Endothelial cell of umbilical vein (primary cell): ENCODE measurements at regions not wholly inside any gene's neighbourhood (a gene's known extent, or its start where the extent isn't known, plus 50 kb on each side); places are given as distances from the start of the nearest gene placed in this dataset.

ENCODE experiments used
- BruUV-seq: library from RNA; stranded (reverse); fragments of 400-500 nt; replicated peaks from 2 replicates; lab custom pipeline; 2021; lab: Mats Ljungman, UMichigan
- CTCF ChIA-PET: fragments of 300-600, 350-600 bp; sonication (Branson Sonifier 250); formaldehyde crosslinking; loops from one replicate; lab custom pipeline; 2021; ENCODE audit warnings: antibody characterized with exemption, inconsistent platforms; lab: Charles Lee
- POLR2A ChIA-PET: fragments of 300-600, 350-600 bp; sonication (Branson Sonifier 250); formaldehyde crosslinking; loops from one replicate; lab custom pipeline; 2021; ENCODE audit warnings: antibody characterized with exemption, inconsistent platforms; lab: Charles Lee
- DNase-seq: peaks from one replicate; pipeline ENCODE4 v3.0.0-alpha.2; 2011; ENCODE audit warnings: low read depth, low spot score
- FAIRE-seq: peaks from 2 replicates; lab custom pipeline; 2011; peaks lifted over from hg19 to GRCh38; lab: Jason Lieb, UNC
- H2AFZ ChIP-seq: 2 replicates; pipeline ENCODE4 v1.6.0; 2012; ENCODE audit warnings: low read depth, low read length, control low read depth, inconsistent platforms
- H3K27ac ChIP-seq: 2 replicates; pipeline ENCODE4 v1.5.1; 2011; ENCODE audit warnings: low read depth, mild to moderate bottlenecking, control low read depth, low read length, moderate library complexity; ENCODE audit not compliant: insufficient read depth
- H3K27me3 ChIP-seq, 2 experiments: 2 replicates each; pipeline versions ENCODE4 v1.6.0 to v1.6.1; 2011; ENCODE audit warnings: low read length in 2 of 2, mixed read lengths in 1 of 2; ENCODE audit not compliant: control insufficient read depth in 2 of 2, insufficient read depth in 2 of 2
- H3K36me3 ChIP-seq, 2 experiments: 2 replicates in 1 of 2; 3 replicates in 1 of 2; pipeline ENCODE4 v1.5.1; 2011; ENCODE audit warnings: low read length in 2 of 2, mild to moderate bottlenecking in 1 of 2, moderate library complexity in 1 of 2; ENCODE audit not compliant: control insufficient read depth in 2 of 2, insufficient read depth in 2 of 2; ENCODE audit errors: extremely low read depth in 1 of 2
- H3K4me1 ChIP-seq: 3 replicates; pipeline ENCODE4 v1.5.1; 2011; ENCODE audit warnings: mild to moderate bottlenecking, low read length; ENCODE audit not compliant: control insufficient read depth, insufficient read depth; ENCODE audit errors: extremely low read depth
- H3K4me2 ChIP-seq: 2 replicates; pipeline ENCODE4 v1.6.1; 2011; ENCODE audit warnings: low read length, control low read depth, mixed read lengths; ENCODE audit not compliant: insufficient read depth
- H3K4me3 ChIP-seq, 3 experiments: fragments of 200-600 bp in 1 of 3; sonication (generic), shearing (Covaris generic) in 1 of 3; replicated peaks in 1 of 3; 2 replicates each; pipeline ENCODE4 v1.5.1; 2011 to 2016; ENCODE audit warnings: control low read depth in 3 of 3, low read length in 3 of 3, mild to moderate bottlenecking in 2 of 3, inconsistent platforms in 1 of 3, low read depth in 1 of 3, moderate library complexity in 1 of 3; ENCODE audit not compliant: insufficient read depth in 1 of 3
- H3K79me2 ChIP-seq: 2 replicates; pipeline ENCODE4 v1.6.0; 2012; ENCODE audit warnings: low read length, inconsistent platforms; ENCODE audit not compliant: control insufficient read depth, insufficient read depth
- H3K9ac ChIP-seq: replicated peaks from 2 replicates; pipeline ENCODE3; 2011; ENCODE audit warnings: low read length, control low read depth; ENCODE audit not compliant: insufficient read depth; ENCODE audit errors: extremely low read depth
- H3K9me1 ChIP-seq: replicated peaks from 3 replicates; pipeline ENCODE4 v1.6.0; 2011; ENCODE audit warnings: mild to moderate bottlenecking, low read length; ENCODE audit not compliant: control insufficient read depth, insufficient read depth; ENCODE audit errors: extremely low read depth
- H3K9me3 ChIP-seq: replicated peaks from 2 replicates; pipeline ENCODE4 v1.5.1; 2012; ENCODE audit warnings: low read length, inconsistent platforms; ENCODE audit not compliant: control insufficient read depth, insufficient read depth
- H4K20me1 ChIP-seq: replicated peaks from 2 replicates; pipeline ENCODE3; 2011; ENCODE audit warnings: mild to moderate bottlenecking, low read length; ENCODE audit not compliant: control insufficient read depth, insufficient read depth; ENCODE audit errors: extremely low read depth
- CTCF ChIP-seq, 2 donors: IDR thresholded peaks; 1 replicate in 1 of 2; 2 replicates in 1 of 2; pipeline ENCODE4 v1.5.1; 2011; ENCODE audit warnings: low read length in 2 of 2, mild to moderate bottlenecking in 2 of 2, moderate library complexity in 2 of 2, control low read depth in 1 of 2, inconsistent platforms in 1 of 2, low read depth in 1 of 2; ENCODE audit not compliant: insufficient read depth in 1 of 2; ENCODE audit errors: extremely low read depth in 1 of 2
- EZH2 ChIP-seq: IDR thresholded peaks from 2 replicates; pipeline ENCODE4 v1.6.1; 2012; ENCODE audit warnings: borderline replicate concordance, low read depth, mild to moderate bottlenecking, moderate library complexity, low read length, inconsistent platforms; ENCODE audit not compliant: severe bottlenecking
- FOS ChIP-seq: IDR thresholded peaks from 2 replicates; pipeline ENCODE4 v1.6.1; 2011; ENCODE audit warnings: mild to moderate bottlenecking, low read length, moderate library complexity, borderline replicate concordance; ENCODE audit not compliant: insufficient read depth
- GATA2 ChIP-seq: IDR thresholded peaks from 2 replicates; pipeline ENCODE4 v1.7.0; 2011; ENCODE audit warnings: low read depth, mild to moderate bottlenecking, moderate library complexity, mixed read lengths, low read length; ENCODE audit not compliant: insufficient read length, insufficient read depth
- JUN ChIP-seq: IDR thresholded peaks from 2 replicates; pipeline ENCODE4 v1.6.1; 2011; ENCODE audit warnings: borderline replicate concordance, low read depth; ENCODE audit not compliant: insufficient read length, insufficient read depth
- MAX ChIP-seq: IDR thresholded peaks from 2 replicates; pipeline ENCODE4 v1.6.1; 2011; ENCODE audit not compliant: insufficient read depth, insufficient read length
- MYC ChIP-seq: IDR thresholded peaks from one replicate; pipeline ENCODE4 v1.6.1; 2011; ENCODE audit warnings: mild to moderate bottlenecking, low read depth, low read length
- POLR2A ChIP-seq: IDR thresholded peaks from 2 replicates; pipeline ENCODE4 v1.6.1; 2012; ENCODE audit warnings: low read depth, mild to moderate bottlenecking, control low read depth, low read length
- POLR2AphosphoS5 ChIP-seq: IDR thresholded peaks from 2 replicates; pipeline ENCODE4 v1.6.1; 2012; ENCODE audit warnings: low read depth, mild to moderate bottlenecking, control low read depth, low read length, moderate library complexity; ENCODE audit not compliant: insufficient read depth
- dilution Hi-C: fragments of 300-500 bp; cut with MboI; formaldehyde crosslinking; loops from one replicate; pipeline ENCODE4 v1.15.0; 2019; ENCODE audit warnings: low sequenced_read_pairs; ENCODE audit not compliant: extremely low pct_ligation_motif_present
- intact Hi-C: fragments of 100-400 bp; cut with micrococcal nuclease; formaldehyde crosslinking; loops from one replicate; pipeline ENCODE4 v1.10.0; 2022

GRCh38 chr18:31233621-31234275 is 71.1 kb upstream of the DSC1 start:
- no TSS peak for BruUV-seq
- ChIA-PET CTCF (no interaction called here), POLR2A (no interaction called here)
- dilution Hi-C loops, result no loop called here
- no peaks in the 10 kb centered on the region for H3K27me3 ChIP-seq
- no peak overlapping the region for H3K9ac ChIP-seq
- H3K9me1 ChIP-seq, result no peaks in the 10 kb centered on the region
- H3K4me3 ChIP-seq, result no peak overlapping the region
- FAIRE-seq, result no peak
- no peaks in the 10 kb centered on the region for H3K9me3 ChIP-seq
- no peaks in the 10 kb centered on the region for H3K36me3 ChIP-seq
- H3K27ac ChIP-seq, result no peak overlapping the region
- H3K4me1 ChIP-seq, result no peaks in the 10 kb centered on the region
- H3K79me2 ChIP-seq, result no peaks in the 10 kb centered on the region
- no peak overlapping the region for H3K4me2 ChIP-seq
- DNase-seq, result no peak
- H4K20me1 ChIP-seq, result no peaks in the 10 kb centered on the region
- no peak overlapping the region for H2AFZ ChIP-seq
- intact Hi-C loops, result no loop called here
- TF ChIP-seq GATA2, result no peak

- no peak overlapping the region for H3K4me3 ChIP-seq
- POLR2A ChIA-PET, result no interaction called here
- no peaks in the 10 kb centered on the region for H3K9me3 ChIP-seq
- no peak overlapping the region for H3K27ac ChIP-seq
- H3K27me3 ChIP-seq, result no peaks in the 10 kb centered on the region
- H2AFZ ChIP-seq, result no peak overlapping the region
- H3K9ac ChIP-seq, result no peak overlapping the region
- no peaks in the 10 kb centered on the region for H3K4me1 ChIP-seq
- no peak overlapping the region for H3K4me2 ChIP-seq
- H3K36me3 ChIP-seq, result no peaks in the 10 kb centered on the region
- no peaks in the 10 kb centered on the region for H4K20me1 ChIP-seq
- intact Hi-C loops (no loop called here), dilution Hi-C loops (no loop called here)
- DNase-seq (no peak), FAIRE-seq (no peak)
- TF ChIP-seq POLR2AphosphoS5 (no peak), MYC (no peak), JUN (no peak), CTCF (IDR thresholded peaks at IDR 0.05; ENCODE audit: extremely low read depth in 1 of 2, insufficient read depth in 1 of 2, low read depth in 1 of 2, low read length in 2 of 2) (no peak), FOS (no peak), MAX (no peak), POLR2A (no peak), GATA2 (no peak), EZH2 (no peak)
- no peaks in the 10 kb centered on the region for H3K9me1 ChIP-seq
- CTCF ChIA-PET, result no interaction called here
- no peaks in the 10 kb centered on the region for H3K79me2 ChIP-seq
- BruUV-seq, result no TSS peak
Observed at GRCh38 chr18:31235856-31236255, 73.2 kb upstream of the DSC1 start.
